ENCODE measurements at regions not wholly inside any gene's neighbourhood (a gene's known extent, or its start where the extent isn't known, plus 50 kb on each side); places are given as distances from the start of the nearest gene placed in this dataset.
"Not testable (repeated sequence)": the region's sequence is repeated elsewhere in the genome, so short reads cannot be mapped to it uniquely, and the experiment has no call there.

DNA sequence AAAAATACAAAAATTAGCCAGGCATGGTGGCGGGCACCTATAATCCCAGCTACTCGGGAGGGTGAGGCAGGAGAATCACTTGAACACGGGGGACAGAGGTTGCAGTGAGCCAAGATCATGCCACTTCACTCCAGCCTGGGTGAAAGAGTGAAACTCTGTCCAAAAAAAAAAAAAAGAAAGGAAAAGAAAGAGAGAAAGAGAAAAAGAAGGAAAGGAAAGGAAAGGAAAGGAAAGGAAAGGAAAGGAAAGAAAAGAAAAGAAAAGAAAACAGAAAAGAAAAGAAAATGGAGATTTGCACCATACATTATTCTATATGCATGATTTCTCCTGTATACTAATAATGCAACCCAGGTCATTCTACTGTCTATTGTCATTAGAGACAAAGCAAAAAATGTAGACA, 421.5 kb downstream of the PCDH19 start:
- not testable (repeated sequence) for DNase-seq

- DNase-seq: peak; percentile 3
These were observed 436.4 kb downstream of the PCDH19 start for GRCh38 chrX:99973572-99974226.

GRCh38 chrX:99939883-99940232, 470.2 kb downstream of the PCDH19 start:
- no peak for DNase-seq

GRCh38 chrX:99939206-99939882, 470.7 kb downstream of the PCDH19 start:
- DNase-seq: not testable (repeated sequence)

DNA sequence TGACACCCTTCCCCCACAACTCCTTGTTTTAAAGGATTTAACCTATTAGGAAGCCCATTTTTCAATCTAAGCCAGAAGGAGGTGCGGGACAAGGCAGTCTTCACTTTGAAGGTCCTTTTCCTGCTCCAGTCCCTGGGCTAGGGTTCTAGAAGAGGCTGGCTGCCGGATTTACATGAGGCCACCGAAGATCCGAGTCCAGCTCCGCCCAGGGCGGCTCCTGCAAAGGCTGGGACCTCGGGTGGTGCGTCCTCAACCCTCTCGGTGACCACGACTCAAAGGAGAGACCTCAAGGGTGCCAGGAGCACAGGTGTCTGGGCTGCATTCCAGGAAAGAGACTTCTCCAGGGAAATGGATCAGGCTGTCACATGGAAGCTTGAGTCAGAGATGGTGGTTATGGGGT, 471.6 kb downstream of the PCDH19 start:
- no peak for DNase-seq

DNA sequence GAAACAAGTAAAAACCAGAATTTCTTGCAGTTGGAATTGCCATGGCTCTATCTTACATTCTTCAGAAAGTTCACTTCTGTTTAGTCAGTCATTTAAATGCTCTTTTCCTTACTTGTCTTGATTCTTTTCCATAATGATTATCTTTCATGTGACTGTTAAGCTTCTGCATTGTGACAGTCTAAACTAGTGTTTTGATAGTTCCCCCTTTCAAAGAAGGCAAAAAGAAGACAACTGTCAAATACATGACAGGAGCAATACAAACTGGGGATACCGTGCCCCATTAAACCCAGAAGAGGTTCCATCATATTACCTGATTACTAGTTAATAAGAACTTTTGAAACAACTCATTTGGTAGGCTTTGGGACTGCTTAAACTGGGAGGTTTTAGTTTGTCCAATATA, 476.2 kb downstream of the PCDH19 start:
- DNase-seq: no peak

GRCh38 chrX:99914635-99915034, 495.4 kb downstream of the PCDH19 start:
- no peak for DNase-seq

DNA sequence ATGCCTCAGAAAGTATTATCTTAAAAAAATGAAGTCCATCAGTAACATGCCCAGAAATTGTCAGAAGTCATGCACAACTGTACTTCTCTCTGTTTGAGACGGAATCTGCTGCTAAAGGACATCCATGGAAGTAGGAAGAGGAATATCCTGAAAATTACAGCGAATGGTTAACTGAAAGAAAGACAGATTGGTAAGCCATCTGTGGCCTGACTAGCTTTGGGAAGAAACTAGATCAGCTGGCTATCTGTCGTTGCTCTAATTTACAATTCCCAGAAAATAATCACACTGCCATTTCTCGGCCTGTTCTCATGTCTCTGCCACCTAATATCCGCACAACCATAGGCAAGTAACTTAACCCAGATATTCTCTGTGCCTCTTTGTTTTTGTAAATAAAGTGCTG, 496.5 kb downstream of the PCDH19 start:
- DNase-seq: no peak

DNA sequence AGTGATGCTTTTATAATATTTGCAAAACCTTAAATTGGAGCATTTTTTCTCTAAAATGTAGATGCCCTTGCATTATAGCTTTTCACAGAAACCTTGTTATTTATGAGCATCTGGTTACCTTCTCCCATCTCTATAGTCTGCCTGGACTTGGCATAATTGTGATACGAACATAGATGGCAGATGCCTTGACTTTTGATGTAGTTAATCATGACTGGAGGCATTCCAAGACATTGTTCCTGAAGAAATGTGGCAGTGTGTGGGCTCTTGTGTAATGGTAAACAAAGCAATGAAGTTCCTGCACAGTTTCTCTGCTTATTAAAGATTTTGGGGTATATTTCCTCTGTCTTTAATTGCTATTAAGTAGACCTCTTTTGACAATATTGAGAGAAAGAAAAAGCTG, 500.1 kb downstream of the PCDH19 start:
- no peak for DNase-seq

DNA sequence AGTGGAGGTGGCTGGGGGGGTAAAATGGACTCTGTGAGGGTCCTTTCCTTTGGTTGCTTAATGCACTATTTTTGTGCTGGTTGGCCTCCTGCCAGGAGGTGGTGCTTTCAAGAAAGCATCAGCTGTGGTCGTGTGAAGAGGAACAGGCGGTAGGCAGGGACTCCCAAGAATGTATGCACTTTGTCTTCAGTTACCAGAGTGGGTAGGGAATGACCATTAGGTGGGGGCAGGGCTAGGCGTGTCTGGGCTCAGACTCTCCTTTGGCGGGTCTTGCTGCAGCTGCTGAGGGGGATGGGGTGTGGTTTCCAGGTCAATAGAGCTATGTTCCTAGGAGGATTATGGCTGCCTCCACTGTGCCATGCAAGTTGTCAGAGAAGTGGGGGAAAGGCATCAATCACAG, 509.0 kb downstream of the PCDH19 start:
- no peak for DNase-seq

- no peak for DNase-seq
These were observed 522.2 kb downstream of the PCDH19 start for GRCh38 chrX:99887918-99888317.

DNA sequence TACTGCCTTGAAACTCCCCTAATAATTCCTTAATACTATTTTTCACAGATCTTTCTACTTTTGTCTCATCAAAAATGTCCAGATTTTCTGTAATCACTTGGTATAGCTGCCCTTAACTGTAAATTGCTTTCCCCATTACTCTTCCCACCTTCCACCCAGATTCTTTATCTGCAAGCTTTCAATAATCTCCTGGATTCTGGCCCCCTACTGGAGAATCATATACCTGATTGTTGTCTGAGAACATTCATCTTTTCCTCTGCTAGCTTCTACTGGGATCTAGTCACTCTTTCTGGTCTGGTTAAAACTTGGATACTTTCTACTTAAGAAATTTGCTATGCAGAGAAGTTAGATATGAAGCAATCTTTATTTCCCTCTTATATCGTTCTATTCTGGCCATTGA, 552.6 kb downstream of the PCDH19 start:
- no peak for DNase-seq

- no peak for DNase-seq
These were observed 576.3 kb downstream of the PCDH19 start for GRCh38 chrX:99833821-99834220.

DNA sequence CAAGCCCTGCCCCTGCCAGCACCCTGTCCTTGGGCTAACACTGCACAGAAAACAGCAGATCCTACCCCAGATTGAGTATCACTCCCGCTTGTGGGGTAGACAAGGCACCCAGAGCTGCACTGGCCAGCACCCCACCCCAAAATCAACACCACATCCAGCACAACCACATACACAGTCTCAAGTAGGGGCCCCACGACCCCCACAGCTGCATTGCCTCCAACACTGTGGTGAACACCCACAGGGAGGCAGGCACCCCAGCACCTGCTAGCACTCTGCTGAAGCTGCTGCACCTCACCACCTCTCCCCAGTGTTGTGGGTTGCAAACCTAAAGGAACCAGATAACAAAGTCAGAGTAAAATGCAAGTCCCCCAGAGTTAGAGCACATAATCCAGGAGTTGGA, 589.9 kb downstream of the PCDH19 start:
- no peak for DNase-seq

- DNase-seq: no peak
These were observed 610.1 kb downstream of the PCDH19 start for GRCh38 chrX:99800016-99800415.

DNA sequence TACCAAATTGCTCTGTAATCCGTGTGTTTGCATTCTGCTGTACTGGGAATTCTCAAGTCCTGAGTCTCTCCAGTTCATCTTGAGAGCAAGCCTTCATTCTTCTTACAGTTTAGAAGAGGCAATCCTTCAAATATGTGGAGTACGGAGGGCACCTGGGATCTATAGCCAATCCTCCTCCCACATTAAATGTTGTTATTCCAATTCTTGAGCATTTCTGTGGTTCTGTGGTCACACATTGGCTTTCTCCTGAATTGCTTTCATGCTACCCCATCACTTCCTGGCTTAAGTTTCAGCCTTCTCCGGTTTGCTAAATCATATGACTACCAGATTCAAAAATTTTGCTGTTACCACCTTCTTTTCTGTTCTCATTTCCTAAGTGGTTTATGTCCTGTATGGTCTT, 611.1 kb downstream of the PCDH19 start:
- DNase-seq: peak; percentile 63

- DNase-seq: no peak
These were observed 614.6 kb downstream of the PCDH19 start for GRCh38 chrX:99795495-99795894.

DNA sequence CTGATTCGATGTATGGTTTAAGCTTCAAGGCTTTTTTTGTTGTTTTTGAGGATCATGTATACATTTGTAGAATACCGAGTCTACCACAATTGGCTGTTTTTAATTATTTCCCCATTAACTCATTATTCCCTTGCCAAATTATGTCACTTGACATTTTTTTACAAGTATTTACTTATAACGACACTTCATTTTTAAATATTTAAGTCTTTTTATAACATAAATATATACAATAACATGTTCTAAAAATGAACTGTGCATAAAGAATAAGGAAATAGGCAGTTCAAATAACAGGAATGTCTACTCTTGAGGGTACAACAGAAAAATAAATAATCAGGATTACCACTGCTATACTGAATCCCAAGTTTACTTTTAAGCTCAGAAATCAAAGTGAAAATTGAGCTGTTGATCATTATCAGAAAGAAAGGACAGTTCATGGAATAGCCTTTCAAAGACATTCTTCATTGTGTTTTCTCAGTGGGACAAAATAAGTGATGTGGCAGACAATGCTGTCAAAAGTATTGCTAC, 627.5 kb downstream of the PCDH19 start:
- DNase-seq: no peak

GRCh38 chrX:99777912-99778311, 632.2 kb downstream of the PCDH19 start:
- no peak for DNase-seq

- no peak for DNase-seq
These were observed 648.3 kb downstream of the PCDH19 start for GRCh38 chrX:99761731-99762130.

- no peak for DNase-seq
These were observed 657.3 kb downstream of the PCDH19 start for GRCh38 chrX:99752776-99753175.

DNA sequence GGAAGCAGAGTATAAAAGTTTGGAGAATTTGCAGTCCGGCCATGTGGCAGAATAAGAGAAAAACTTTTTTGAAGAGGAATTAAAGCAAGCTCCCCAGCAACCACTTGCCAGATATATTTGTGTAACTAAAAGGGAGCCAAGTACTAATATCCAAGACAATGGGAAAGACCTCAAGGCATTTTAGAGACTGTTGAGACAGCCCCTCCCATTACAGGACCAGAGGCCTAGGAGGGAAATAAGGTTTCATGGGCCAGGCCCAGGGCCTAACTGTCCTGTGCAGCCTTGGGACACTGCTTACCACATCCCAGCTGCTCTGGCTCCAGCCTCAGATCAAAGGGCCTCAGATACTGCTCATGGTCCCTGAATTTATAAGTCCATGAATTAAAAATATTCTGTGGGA, 659.4 kb downstream of the PCDH19 start:
- DNase-seq: no peak

DNA sequence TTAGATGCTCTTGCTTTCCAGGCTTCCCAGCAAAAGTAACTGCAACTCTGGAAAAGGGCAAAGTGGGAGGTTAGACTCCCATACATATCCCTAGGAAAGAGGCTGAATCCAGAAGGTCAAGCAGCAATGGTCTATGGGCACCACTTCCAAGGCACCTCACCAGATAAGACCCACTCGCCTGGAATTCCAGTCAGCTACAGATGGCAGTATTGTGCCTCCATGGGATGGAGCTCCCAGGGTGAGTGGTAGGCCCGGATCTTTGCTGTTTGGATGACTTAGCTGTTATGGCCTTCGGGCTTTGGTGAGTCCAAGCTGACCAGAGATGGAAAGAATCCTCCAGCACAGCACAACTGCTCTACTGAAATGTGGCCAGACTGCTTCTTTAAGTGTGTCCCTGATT, 688.0 kb downstream of the PCDH19 start:
- DNase-seq: no peak

GRCh38 chrX:99719140-99719539, 690.9 kb downstream of the PCDH19 start:
- no peak for DNase-seq

DNA sequence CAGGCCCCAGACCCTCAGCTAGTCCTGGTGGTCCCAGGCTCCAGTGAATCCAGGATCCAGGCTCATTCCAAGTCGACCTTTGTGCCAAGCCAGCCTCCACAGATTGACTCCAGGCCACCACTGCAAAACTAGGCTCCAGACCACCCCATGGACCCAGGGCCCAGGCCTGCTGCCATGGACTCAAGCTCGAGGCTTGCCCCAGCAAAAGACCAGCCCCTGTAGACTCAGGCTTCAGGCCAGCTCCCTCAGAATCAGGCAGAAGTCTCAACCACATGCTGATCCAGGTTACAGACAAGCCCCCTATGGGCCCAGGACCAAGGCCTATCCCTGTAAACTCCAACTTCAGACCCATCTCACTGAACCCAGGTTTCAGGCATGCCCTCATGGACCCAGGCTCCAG, 692.4 kb downstream of the PCDH19 start:
- DNase-seq: no peak
